K562 (cell line): ENCODE measurements at regions not wholly inside any gene's neighbourhood (a gene's known extent, or its start where the extent isn't known, plus 50 kb on each side); places are given as distances from the start of the nearest gene placed in this dataset.

Source experiments
- ATAC-seq: fragments of 200-7000 bp; cut with Tn5 transposase; 3 replicates; pipeline ENCODE4 v1.9.1; 2020; ENCODE audit warnings: moderate library complexity
- BruUV-seq: library from RNA; stranded (reverse); fragments of 400-500 nt; replicated peaks from 2 replicates; lab custom pipeline; 2021; lab: Mats Ljungman, UMichigan
- CTCF ChIA-PET: fragments of 300-600 bp; formaldehyde crosslinking; extraction: SDS; loops from one replicate; lab custom pipeline; 2021; ENCODE audit warnings: low intra/inter-chr PET ratio; lab: Yijun Ruan, JAX
- POLR2A ChIA-PET: fragments of 300-600, 350-650 bp; sonication (Branson Sonifier 250); formaldehyde crosslinking; extraction: SDS; loops from one replicate; lab custom pipeline; 2021; ENCODE audit warnings: antibody characterized with exemption, inconsistent platforms; lab: Yijun Ruan, JAX
- DNase-seq, 4 experiments: peaks; one replicate each; pipeline versions ENCODE4 v3.0.0 to v3.0.0-alpha.2; 2011 to 2018; ENCODE audit warnings: low spot score in 3 of 4, mixed read lengths in 3 of 4; ENCODE audit errors: extremely low read depth in 1 of 4
- FAIRE-seq: peaks from 2 replicates; lab custom pipeline; 2011; peaks lifted over from hg19 to GRCh38; lab: Jason Lieb, UNC
- H2AFZ ChIP-seq: 2 replicates; pipeline ENCODE4 v1.6.0; 2011; ENCODE audit warnings: low read depth, low read length, control low read depth, inconsistent platforms
- H3K27ac ChIP-seq: fragments of 200-600 bp; 3 replicates; pipeline ENCODE4 v1.8.0; 2011; ENCODE audit warnings: low read depth, mild to moderate bottlenecking, control low read depth, inconsistent platforms, low read length, moderate library complexity, mixed read lengths; ENCODE audit errors: extremely low read depth
- H3K27me3 ChIP-seq, 2 experiments: fragments of 300-600 bp in 1 of 2; 2 replicates in 1 of 2; 3 replicates in 1 of 2; pipeline versions ENCODE4 v1.6.0 to v1.8.0; 2011; ENCODE audit warnings: inconsistent platforms in 2 of 2, low read length in 2 of 2, mild to moderate bottlenecking in 1 of 2, mixed read lengths in 1 of 2, moderate library complexity in 1 of 2; ENCODE audit not compliant: control insufficient read depth in 2 of 2, insufficient read depth in 2 of 2
- H3K36me3 ChIP-seq: fragments of 300-600 bp; 3 replicates; pipeline ENCODE4 v1.8.0; 2011; ENCODE audit warnings: mild to moderate bottlenecking, low read length, inconsistent platforms; ENCODE audit not compliant: control insufficient read depth, insufficient read depth
- H3K4me1 ChIP-seq, 2 experiments: fragments of 200-600 bp in 1 of 2; replicated peaks in 1 of 2; 2 replicates in 1 of 2; 3 replicates in 1 of 2; pipeline versions ENCODE4 v1.5.1 to v1.8.0; 2011; ENCODE audit warnings: inconsistent platforms in 2 of 2, low read length in 2 of 2, mild to moderate bottlenecking in 1 of 2, mixed read lengths in 1 of 2, moderate library complexity in 1 of 2; ENCODE audit not compliant: control insufficient read depth in 2 of 2, insufficient read depth in 2 of 2
- H3K4me2 ChIP-seq: 2 replicates; pipeline ENCODE4 v1.6.1; 2011; ENCODE audit warnings: low read length, control low read depth, inconsistent platforms, mixed read lengths; ENCODE audit not compliant: insufficient read depth
- H3K4me3 ChIP-seq: fragments of 200-600 bp; sonication (generic), shearing (Covaris generic); 2 replicates; pipeline ENCODE4 v1.5.1; 2016; ENCODE audit warnings: control low read depth, inconsistent platforms
- H3K79me2 ChIP-seq: fragments of 200-600 bp; 3 replicates; pipeline ENCODE4 v1.8.0; 2011; ENCODE audit warnings: low read length, inconsistent platforms; ENCODE audit not compliant: control insufficient read depth, insufficient read depth
- H3K9ac ChIP-seq, 2 experiments: 2 replicates each; pipeline versions ENCODE4 v1.6.0 to v1.6.1; 2011; ENCODE audit warnings: low read depth in 2 of 2, low read length in 2 of 2, control low read depth in 1 of 2, inconsistent platforms in 1 of 2, mild to moderate bottlenecking in 1 of 2, mixed read lengths in 1 of 2; ENCODE audit not compliant: insufficient read depth in 1 of 2
- H3K9me1 ChIP-seq: one replicate; pipeline ENCODE4 v1.6.0; 2011; ENCODE audit warnings: inconsistent platforms, mild to moderate bottlenecking, low read length, moderate library complexity; ENCODE audit not compliant: control insufficient read depth, insufficient read depth
- H3K9me3 ChIP-seq: replicated peaks from 2 replicates; pipeline ENCODE4 v1.5.1; 2011; ENCODE audit warnings: low read depth, low read length, inconsistent platforms; ENCODE audit not compliant: control insufficient read depth, insufficient read depth
- H4K20me1 ChIP-seq: replicated peaks from 2 replicates; pipeline ENCODE4 v1.6.1; 2011; ENCODE audit warnings: low read length, inconsistent platforms, mixed read lengths; ENCODE audit not compliant: control insufficient read depth, insufficient read depth
- EWSR1 ChIP-seq: fragments of 450-650 bp; IDR thresholded peaks from 2 replicates; pipeline ENCODE4 v1.6.1; 2018; ENCODE audit warnings: borderline replicate concordance, mild to moderate bottlenecking, low read depth, moderate library complexity; ENCODE audit not compliant: partially characterized antibody
- FIP1L1 ChIP-seq: fragments of 200-400 bp; formaldehyde crosslinking; IDR thresholded peaks from 2 replicates; pipeline ENCODE4 v1.6.1; 2018; ENCODE audit warnings: mild to moderate bottlenecking, low read depth, low read length; ENCODE audit not compliant: poor library complexity, severe bottlenecking
- HEY1 ChIP-seq: fragments of 250-450 bp; sonication (Bioruptor Pico); IDR thresholded peaks from 2 replicates; pipeline ENCODE4 v1.5.0; 2020; ENCODE audit warnings: mild to moderate bottlenecking, moderate library complexity, borderline replicate concordance
- NONO ChIP-seq, 2 experiments: fragments of 200-400 bp in 1 of 2; fragments of 450-650 bp in 1 of 2; formaldehyde crosslinking in 1 of 2; IDR thresholded peaks; 2 replicates each; pipeline ENCODE4 v1.6.1; 2017; ENCODE audit warnings: low read depth in 2 of 2, mild to moderate bottlenecking in 2 of 2, moderate library complexity in 2 of 2, low read length in 1 of 2
- RBM39 ChIP-seq: fragments of 200-400 bp; formaldehyde crosslinking; optimal IDR thresholded peaks from 2 replicates; pipeline ENCODE3; 2018; ENCODE audit warnings: low read depth, low read length
- RFX5 ChIP-seq: IDR thresholded peaks from 2 replicates; pipeline ENCODE4 v1.6.1; 2011; ENCODE audit warnings: low read depth, mild to moderate bottlenecking, improper control_type of control experiment, low read length
- SETDB1 ChIP-seq: IDR thresholded peaks from one replicate; pipeline ENCODE4 v1.6.1; 2012; ENCODE audit warnings: low read length, control low read depth, inconsistent platforms
- SRSF9 ChIP-seq: fragments of 200-400 bp; formaldehyde crosslinking; IDR thresholded peaks from 2 replicates; pipeline ENCODE4 v1.6.1; 2017; ENCODE audit warnings: low read depth, low read length, borderline replicate concordance
- U2AF1 ChIP-seq: fragments of 200-400 bp; formaldehyde crosslinking; optimal IDR thresholded peaks from 2 replicates; pipeline ENCODE3; 2017; ENCODE audit warnings: mild to moderate bottlenecking, low read depth, low read length, moderate library complexity
- ZNF507 ChIP-seq: conservative IDR thresholded peaks from 2 replicates; pipeline ENCODE4 v1.6.1; 2017; ENCODE audit warnings: missing genetic modification characterization, missing compliant biosample characterization
- ZNF696 ChIP-seq: fragments of 250-450 bp; sonication (Bioruptor Pico); conservative IDR thresholded peaks from 2 replicates; pipeline ENCODE4 v1.4.0; 2020; ENCODE audit warnings: mild to moderate bottlenecking, moderate library complexity
- WGBS: fragments of 100-300 bp; shearing (Covaris generic); methylation state at CpG from one replicate; pipeline ENCODE4 v1.1.6; 2016; ENCODE audit warnings: low coverage, mixed read lengths; ENCODE audit not compliant: insufficient coverage; ENCODE audit errors: missing lambda C conversion rate; 5-methylcytosine and 5-hydroxymethylcytosine counted together
- in situ Hi-C: fragments of 300-500 bp; cut with MboI; formaldehyde crosslinking; loops from 4 replicates; pipeline ENCODE4 v1.15.0; 2018; ENCODE audit warnings: inconsistent platforms, mixed read lengths
- intact Hi-C: fragments of 100-400 bp; cut with micrococcal nuclease; formaldehyde crosslinking; loops from 2 replicates; pipeline ENCODE4 v1.14.2; 2022
- TF ChIP-seq, protein P1 (sequence below): fragments of 450-650 bp; IDR thresholded peaks from 2 replicates; pipeline ENCODE4 v1.6.1; 2017; ENCODE audit warnings: antibody characterized with exemption

DNA sequence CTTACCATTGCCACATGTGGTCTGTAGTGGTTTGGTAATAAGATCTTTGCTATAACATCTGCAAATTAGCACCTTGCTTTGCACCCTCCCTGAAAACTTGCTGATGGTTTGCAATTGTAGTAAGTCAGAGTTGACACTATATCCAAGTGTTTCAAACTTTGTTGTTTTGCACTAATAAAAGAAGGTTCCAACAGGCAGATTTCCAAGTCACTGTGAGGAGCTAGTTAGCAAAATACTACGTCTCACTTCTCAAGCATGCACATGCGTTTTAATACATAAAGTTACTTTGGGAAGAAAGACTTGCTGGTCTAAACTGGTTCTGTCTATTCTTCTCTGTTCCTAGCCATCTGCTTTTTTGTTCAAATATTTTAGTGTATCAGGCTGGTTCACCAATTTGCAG is 103.7 kb upstream of the ZNF521 start:
- intact Hi-C loops: no loop called here
- ChIA-PET CTCF (no interaction called here), POLR2A (interaction anchor here (0.6 kb wide), 1 partner anchor 38 kb away, joined by 3 read pairs; no protein-coding TSS in a partner anchor)
- H3K4me1 ChIP-seq: no peaks in the 10 kb centered on the region
- FAIRE-seq: no peak
- no peak overlapping the region for H3K9ac ChIP-seq
- in situ Hi-C loops: no loop called here
- no peak overlapping the region for H2AFZ ChIP-seq
- H3K27ac ChIP-seq: no peak overlapping the region
- H3K27me3 ChIP-seq: no peaks in the 10 kb centered on the region
- no TSS peak for BruUV-seq
- H3K9me1 ChIP-seq: no peaks in the 10 kb centered on the region
- H3K4me3 ChIP-seq: no peak overlapping the region
- no peak for ATAC-seq
- TF ChIP-seq U2AF1 (no peak), RFX5 (no peak), HEY1 (no peak), EWSR1 (no peak), ZNF696 (CRISPR knock-in tag) (no peak), SRSF9 (no peak), ZNF507 (tag) (no peak), NONO (IDR thresholded peaks at IDR 0.05; ENCODE audit: low read depth in 2 of 2, low read length in 1 of 2) (no peak), RBM39 (no peak), FIP1L1 (no peak), SETDB1 (no peak)
- TF ChIP-seq, protein P1, sequence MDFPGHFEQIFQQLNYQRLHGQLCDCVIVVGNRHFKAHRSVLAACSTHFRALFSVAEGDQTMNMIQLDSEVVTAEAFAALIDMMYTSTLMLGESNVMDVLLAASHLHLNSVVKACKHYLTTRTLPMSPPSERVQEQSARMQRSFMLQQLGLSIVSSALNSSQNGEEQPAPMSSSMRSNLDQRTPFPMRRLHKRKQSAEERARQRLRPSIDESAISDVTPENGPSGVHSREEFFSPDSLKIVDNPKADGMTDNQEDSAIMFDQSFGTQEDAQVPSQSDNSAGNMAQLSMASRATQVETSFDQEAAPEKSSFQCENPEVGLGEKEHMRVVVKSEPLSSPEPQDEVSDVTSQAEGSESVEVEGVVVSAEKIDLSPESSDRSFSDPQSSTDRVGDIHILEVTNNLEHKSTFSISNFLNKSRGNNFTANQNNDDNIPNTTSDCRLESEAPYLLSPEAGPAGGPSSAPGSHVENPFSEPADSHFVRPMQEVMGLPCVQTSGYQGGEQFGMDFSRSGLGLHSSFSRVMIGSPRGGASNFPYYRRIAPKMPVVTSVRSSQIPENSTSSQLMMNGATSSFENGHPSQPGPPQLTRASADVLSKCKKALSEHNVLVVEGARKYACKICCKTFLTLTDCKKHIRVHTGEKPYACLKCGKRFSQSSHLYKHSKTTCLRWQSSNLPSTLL: no peak
- no peaks in the 10 kb centered on the region for H3K36me3 ChIP-seq
- no peak for DNase-seq
- no peaks in the 10 kb centered on the region for H3K9me3 ChIP-seq
- H4K20me1 ChIP-seq: no peaks in the 10 kb centered on the region
- H3K79me2 ChIP-seq: no peaks in the 10 kb centered on the region
- H3K4me2 ChIP-seq: no peak overlapping the region
- 2% methylated on average over 2 of the region's 2 CpGs for WGBS
